ENCODE measurements at regions not wholly inside any gene's neighbourhood (a gene's known extent, or its start where the extent isn't known, plus 50 kb on each side); places are given as distances from the start of the nearest gene placed in this dataset.

GRCh38 chr6:26284537-26285142, 80.4 kb upstream of the BTN3A2 start:
- peaks cover 3% of the 10 kb centered on the region for H3K23me2 ChIP-seq (ENCODE audit: insufficient read length, low read depth, low read length, poor library complexity, severe bottlenecking)
- peak overlapping the region; percentile 97 for H3K18ac ChIP-seq (ENCODE audit: insufficient read length, low read depth, low read length)
- no peaks in the 10 kb centered on the region for H4K20me1 ChIP-seq (ENCODE audit: control insufficient read depth, insufficient read depth, insufficient read length)
- no peaks in the 10 kb centered on the region for H3K79me1 ChIP-seq (ENCODE audit: insufficient read depth, low read depth, low read length, poor library complexity, severe bottlenecking)
- no peak overlapping the region for H3K4ac ChIP-seq (ENCODE audit: low read depth, low read length)
- H3K4me1 Mint-ChIP-seq, result peaks cover 5 to 9% of the 10 kb centered on the region in 2 experiments; a peak in 3 of 4 replicates
- H2AFZ ChIP-seq (ENCODE audit: low read length), result no peak overlapping the region
- H3K27me3 Mint-ChIP-seq (ENCODE audit: low read depth), result peaks cover 5% of the 10 kb centered on the region
- peaks cover 6 to 9% (median 6%) of the 10 kb centered on the region in 3 experiments; a peak in 6 of 7 replicates for H3K36me3 Mint-ChIP-seq (ENCODE audit: insufficient read depth in 1 of 3, low read depth in 3 of 3)
- peak overlapping the region; percentile 87 for H3K27ac ChIP-seq (ENCODE audit: insufficient read length, low read depth, low read length)
- H3K9me3 ChIP-seq (ENCODE audit: control insufficient read depth, low read depth, low read length), result no peaks in the 10 kb centered on the region
- no peak overlapping the region for H4K91ac ChIP-seq (ENCODE audit: insufficient read length, low read depth, low read length)
- H2BK120ac ChIP-seq (ENCODE audit: low read depth, low read length, poor library complexity, severe bottlenecking), result no peak overlapping the region
- H3K14ac ChIP-seq (ENCODE audit: insufficient read depth, low read length), result peak overlapping the region; percentile 87
- H4K8ac ChIP-seq (replicated peaks; ENCODE audit: insufficient read length, low read depth, low read length), result no peak overlapping the region
- peak overlapping the region; percentile 98 to 100 (median 99) for H3K27ac Mint-ChIP-seq
- no peaks in the 10 kb centered on the region for H3K4me1 ChIP-seq (ENCODE audit: insufficient read depth, low read length)
- peak overlapping the region; percentile 86 to 92 for H3K4me3 Mint-ChIP-seq
- H2BK15ac ChIP-seq (ENCODE audit: low read depth, low read length), result no peak overlapping the region
- H3K4me2 ChIP-seq (ENCODE audit: insufficient read depth, insufficient read length, low read length), result peak overlapping the region; percentile 69
- no peak overlapping the region for H2AK5ac ChIP-seq (ENCODE audit: insufficient read length, low read length)
- peak overlapping the region; percentile 65 for H2BK5ac ChIP-seq (ENCODE audit: insufficient read length, low read length)
- no peak overlapping the region for H3T11ph ChIP-seq (ENCODE audit: low read length)
- no peak overlapping the region for H2BK20ac ChIP-seq (ENCODE audit: low read depth, low read length, poor library complexity, severe bottlenecking)
- H3K9ac ChIP-seq (ENCODE audit: extremely low read depth, insufficient read length, low read length), result peak overlapping the region; percentile 90
- whole genome bisulfite sequencing (ENCODE audit: extremely low coverage, insufficient read length, low lambda C conversion rate), result no CpG with 5 or more reads among the region's 23 CpGs
- no peak for TF ChIP-seq CTCF (conservative IDR thresholded peaks at IDR 0.05)
- no peak overlapping the region for H2BK12ac ChIP-seq (ENCODE audit: insufficient read length, low read depth, low read length)
- no peaks in the 10 kb centered on the region for H3K27me3 ChIP-seq (ENCODE audit: insufficient read depth, low read length)
- H3K79me2 ChIP-seq (ENCODE audit: insufficient read depth, low read length), result no peaks in the 10 kb centered on the region
- no peak overlapping the region for H3K23ac ChIP-seq (ENCODE audit: insufficient read length, low read depth, low read length)
- H3K9me3 Mint-ChIP-seq, result peaks cover 4 to 11% of the 10 kb centered on the region in 2 experiments; a peak in 4 of 5 replicates
- DNase-seq, result peak; percentile 56
- peak overlapping the region; percentile 3 for H3K56ac ChIP-seq (ENCODE audit: insufficient read length, low read depth, low read length)
- H4K5ac ChIP-seq (ENCODE audit: insufficient read length, low read depth, low read length), result peak overlapping the region; percentile 4

Data from H9 (cell line).